Activated naive CD8-positive, alpha-beta T cell treated with anti-CD3 and anti-CD28 coated beads for 36 hours (primary cell): ENCODE measurements at regions not wholly inside any gene's neighbourhood (a gene's known extent, or its start where the extent isn't known, plus 50 kb on each side); places are given as distances from the start of the nearest gene placed in this dataset.
"Not testable (repeated sequence)": the region's sequence is repeated elsewhere in the genome, so short reads cannot be mapped to it uniquely, and the experiment has no call there.

Source experiments
- DNase-seq: peaks from one replicate; pipeline ENCODE4 v3.0.0; 2021
- H3K27ac Mint-ChIP-seq: one replicate; pipeline ENCODE4 v1.8.0; 2022; ENCODE audit warnings: mild to moderate bottlenecking, moderate library complexity, mixed read lengths
- H3K27me3 Mint-ChIP-seq: one replicate; pipeline ENCODE4 v1.8.0; 2022; ENCODE audit warnings: mild to moderate bottlenecking, mixed read lengths
- H3K36me3 Mint-ChIP-seq: one replicate; pipeline ENCODE4 v1.8.0; 2021; ENCODE audit warnings: mild to moderate bottlenecking, mixed read lengths
- H3K4me1 Mint-ChIP-seq: one replicate; pipeline ENCODE4 v1.8.0; 2021; ENCODE audit warnings: mixed read lengths
- H3K4me3 Mint-ChIP-seq: one replicate; pipeline ENCODE4 v1.8.0; 2022; ENCODE audit warnings: mild to moderate bottlenecking, moderate library complexity, mixed read lengths
- H3K9me3 Mint-ChIP-seq: one replicate; pipeline ENCODE4 v1.8.0; 2022; ENCODE audit warnings: mixed read lengths

DNA sequence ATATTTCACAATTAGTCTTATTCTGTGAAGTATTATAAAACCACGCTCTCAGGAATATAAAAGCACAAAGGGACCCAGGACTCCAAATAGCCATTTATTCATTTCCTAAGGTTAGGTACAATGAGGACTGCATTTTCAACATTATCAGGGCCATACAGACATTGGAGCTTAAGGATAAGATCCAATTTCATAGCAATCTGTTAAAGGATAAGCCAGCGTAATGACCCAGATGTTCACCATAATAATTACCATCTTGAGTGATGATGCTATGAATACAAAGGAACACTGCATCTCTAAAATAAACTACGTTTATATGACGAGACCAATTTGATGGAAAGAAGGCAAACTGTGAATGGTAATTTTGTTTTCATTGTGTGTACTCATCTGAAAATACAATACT, 169.6 kb downstream of the USP22 start:
- not testable (repeated sequence) for H3K4me1 Mint-ChIP-seq, H3K9me3 Mint-ChIP-seq, H3K4me3 Mint-ChIP-seq, DNase-seq, H3K27ac Mint-ChIP-seq, H3K36me3 Mint-ChIP-seq
- peaks cover 14% of the 10 kb centered on the region for H3K27me3 Mint-ChIP-seq

DNA sequence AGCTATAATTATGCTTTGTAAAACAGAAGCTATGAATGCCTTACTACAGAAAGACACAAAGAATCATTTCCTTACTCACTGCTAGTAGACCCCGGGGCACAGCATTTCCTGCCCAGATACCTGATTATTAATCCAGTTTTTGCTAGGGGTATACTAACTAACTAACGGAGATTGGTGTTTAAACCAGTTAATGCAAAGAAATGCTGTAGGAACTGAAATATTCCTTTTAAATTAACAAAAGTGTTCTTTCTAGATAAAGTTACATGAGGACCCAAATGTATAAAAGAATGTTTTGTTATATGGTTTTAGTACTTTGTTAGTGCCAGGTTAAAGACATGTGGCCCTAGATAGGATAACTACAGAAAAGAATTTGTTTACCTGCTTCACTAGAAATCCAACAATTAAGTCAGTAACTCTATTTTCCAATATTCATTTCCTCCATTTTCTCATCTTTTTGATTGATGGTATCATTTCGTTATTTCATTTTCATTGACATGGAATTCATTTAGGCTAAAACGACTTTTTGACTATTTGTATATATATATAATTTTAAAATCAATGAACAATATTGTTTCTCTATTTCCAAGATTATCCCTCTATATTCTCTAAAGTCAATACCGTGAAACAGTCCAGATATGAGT, 169.0 kb downstream of the USP22 start:
- not testable (repeated sequence) for H3K36me3 Mint-ChIP-seq, H3K4me1 Mint-ChIP-seq, H3K4me3 Mint-ChIP-seq, DNase-seq, H3K9me3 Mint-ChIP-seq, H3K27ac Mint-ChIP-seq
- H3K27me3 Mint-ChIP-seq = peaks cover 16% of the 10 kb centered on the region

DNA sequence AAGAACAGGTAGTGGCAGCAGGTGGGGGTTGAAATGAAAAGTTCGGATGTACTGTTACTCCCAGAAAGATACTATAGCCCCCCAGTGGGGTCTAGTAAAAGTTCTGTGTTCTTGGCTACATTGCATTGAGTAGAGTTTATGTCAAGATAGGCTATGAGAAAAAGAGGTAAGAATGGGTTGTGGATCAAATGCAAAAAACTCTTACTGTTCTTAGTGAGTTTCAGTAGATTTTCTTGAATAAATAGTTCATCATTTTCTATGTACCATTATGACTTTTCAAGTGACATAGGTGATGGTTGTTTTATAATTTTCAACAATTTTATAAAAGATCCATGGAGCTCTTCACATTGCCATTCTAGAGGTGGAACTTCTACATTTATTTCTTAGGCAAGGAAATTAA, 165.4 kb downstream of the USP22 start:
- peaks cover 24% of the 10 kb centered on the region for H3K27me3 Mint-ChIP-seq

DNA sequence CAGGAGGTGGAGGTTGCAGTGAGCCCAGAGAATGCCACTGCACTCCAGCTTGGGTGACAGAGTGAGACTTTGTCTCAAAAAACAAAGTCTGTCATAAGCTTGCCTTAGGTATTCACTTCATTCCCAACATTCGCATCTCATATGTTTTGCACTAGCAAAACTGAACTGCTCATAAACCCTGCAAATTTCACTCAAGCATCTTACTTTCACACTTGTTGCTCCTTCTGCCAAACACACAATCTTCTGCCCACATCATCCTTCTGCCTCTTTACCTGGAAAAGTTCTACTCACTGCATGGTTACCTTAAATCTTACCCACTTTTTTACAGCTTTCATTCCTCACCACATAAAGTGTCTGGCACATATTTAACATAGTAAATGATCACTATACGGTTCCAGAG, 152.5 kb downstream of the USP22 start:
- no peak overlapping the region for H3K27ac Mint-ChIP-seq
- H3K4me3 Mint-ChIP-seq = no peak overlapping the region
- H3K4me1 Mint-ChIP-seq = no peaks in the 10 kb centered on the region
- H3K27me3 Mint-ChIP-seq = peaks cover 3% of the 10 kb centered on the region
- no peak for DNase-seq
- H3K9me3 Mint-ChIP-seq = no peaks in the 10 kb centered on the region
- H3K36me3 Mint-ChIP-seq = no peaks in the 10 kb centered on the region

More for the DNA sequence above, 165.4 kb downstream of the USP22 start:
- not testable (repeated sequence) for DNase-seq, H3K4me3 Mint-ChIP-seq, H3K9me3 Mint-ChIP-seq, H3K36me3 Mint-ChIP-seq, H3K27ac Mint-ChIP-seq, H3K4me1 Mint-ChIP-seq

DNA sequence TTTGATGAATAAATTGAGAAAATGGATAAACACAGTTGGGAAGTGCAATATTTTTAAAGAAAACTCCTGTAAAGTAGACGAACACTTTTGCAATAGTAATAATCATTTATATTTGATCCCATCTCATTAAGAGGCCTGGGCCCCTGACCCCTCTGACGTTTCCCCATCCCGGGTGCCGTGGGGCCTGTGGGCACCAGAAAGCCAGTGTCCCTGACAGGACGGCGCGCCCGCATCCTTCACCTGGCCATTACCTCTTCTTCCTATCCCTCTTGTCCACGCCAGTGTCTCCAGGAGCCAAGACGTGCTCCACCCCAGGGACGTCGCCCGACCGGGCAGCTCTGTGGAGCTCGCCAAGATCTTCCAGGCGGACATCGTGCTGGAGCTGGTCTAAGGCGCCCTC, 147.4 kb downstream of the USP22 start:
- H3K4me3 Mint-ChIP-seq = peak overlapping the region; percentile 59
- not testable (repeated sequence) for H3K27me3 Mint-ChIP-seq, H3K9me3 Mint-ChIP-seq, H3K27ac Mint-ChIP-seq, DNase-seq, H3K36me3 Mint-ChIP-seq, H3K4me1 Mint-ChIP-seq

DNA sequence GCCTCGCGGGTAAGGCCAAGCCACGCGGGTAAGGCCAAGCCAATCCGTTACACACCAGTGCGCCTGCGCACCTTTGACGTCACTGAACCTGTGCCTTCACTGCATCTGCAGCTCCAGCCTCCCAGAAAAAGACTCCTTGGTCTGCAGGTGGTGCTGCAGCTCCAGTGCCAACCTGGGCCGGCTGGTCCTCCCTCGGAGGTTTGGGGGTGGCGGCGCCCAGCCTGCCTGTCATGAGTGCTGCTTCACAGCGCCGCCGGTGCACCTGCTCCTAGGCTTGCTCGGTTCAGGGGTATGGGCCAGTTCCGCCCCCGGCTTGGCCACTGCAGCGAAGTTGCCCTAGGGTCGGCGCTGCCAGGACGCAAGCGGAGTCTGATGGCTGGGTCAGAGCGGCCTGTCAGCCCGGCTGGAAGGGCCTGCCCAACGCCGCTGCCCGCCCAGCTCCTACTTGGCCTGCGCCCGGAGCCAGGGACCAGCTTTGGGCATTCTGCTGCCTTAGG, 146.6 kb downstream of the USP22 start:
- Mint-ChIP-seq H3K4me1 (no peaks in the 10 kb centered on the region), H3K36me3 (no peaks in the 10 kb centered on the region), H3K4me3 (peak overlapping the region; percentile 59), H3K27ac (no peak overlapping the region), H3K27me3 (peaks cover 7% of the 10 kb centered on the region), H3K9me3 (no peaks in the 10 kb centered on the region)
- DNase-seq = peak; percentile 46

DNA sequence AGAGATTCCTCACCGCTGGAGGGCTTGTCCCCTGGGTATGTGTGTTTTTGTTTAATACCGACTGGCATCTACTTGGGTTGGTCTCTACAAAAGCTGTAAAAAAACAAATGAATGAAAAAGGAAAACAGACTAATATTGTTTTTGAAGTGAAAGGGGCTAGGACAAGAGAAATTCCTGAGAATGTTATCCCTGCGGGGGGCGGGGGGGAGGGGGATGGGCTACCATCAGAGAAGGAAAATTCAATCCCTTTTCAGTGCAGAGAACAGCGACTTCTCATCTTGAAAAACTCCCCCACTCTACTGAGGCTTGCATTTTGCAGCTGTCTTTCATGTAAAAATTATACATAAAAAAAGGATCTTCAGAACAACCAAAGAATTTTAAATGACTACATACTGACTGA, 144.1 kb downstream of the USP22 start:
- H3K27me3 Mint-ChIP-seq = peaks cover 27% of the 10 kb centered on the region
- H3K4me1 Mint-ChIP-seq, H3K9me3 Mint-ChIP-seq, DNase-seq, H3K27ac Mint-ChIP-seq, H3K4me3 Mint-ChIP-seq, H3K36me3 Mint-ChIP-seq: not testable (repeated sequence)

DNA sequence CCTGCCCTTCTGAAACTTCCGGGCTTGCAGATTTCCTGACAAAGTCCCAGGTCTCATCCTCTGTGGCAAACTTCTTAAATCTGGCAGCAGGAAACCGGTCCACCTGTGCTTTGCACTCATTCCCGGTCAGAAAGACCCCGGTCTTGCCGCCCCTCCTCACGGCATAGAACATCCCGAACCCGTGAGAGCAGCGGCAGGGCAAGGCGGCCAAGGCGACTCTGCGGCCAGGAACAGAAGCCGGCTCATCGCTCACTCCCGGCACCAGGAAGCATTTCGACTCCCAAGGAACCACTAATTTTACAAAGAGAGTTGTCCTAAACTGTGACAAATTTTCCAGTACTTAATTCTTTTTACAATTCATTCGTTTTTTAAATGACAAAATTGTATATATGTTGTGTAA, 140.3 kb downstream of the USP22 start:
- H3K36me3 Mint-ChIP-seq, H3K4me1 Mint-ChIP-seq, DNase-seq, H3K27ac Mint-ChIP-seq, H3K4me3 Mint-ChIP-seq, H3K9me3 Mint-ChIP-seq: not testable (repeated sequence)
- peaks cover 31% of the 10 kb centered on the region for H3K27me3 Mint-ChIP-seq

DNA sequence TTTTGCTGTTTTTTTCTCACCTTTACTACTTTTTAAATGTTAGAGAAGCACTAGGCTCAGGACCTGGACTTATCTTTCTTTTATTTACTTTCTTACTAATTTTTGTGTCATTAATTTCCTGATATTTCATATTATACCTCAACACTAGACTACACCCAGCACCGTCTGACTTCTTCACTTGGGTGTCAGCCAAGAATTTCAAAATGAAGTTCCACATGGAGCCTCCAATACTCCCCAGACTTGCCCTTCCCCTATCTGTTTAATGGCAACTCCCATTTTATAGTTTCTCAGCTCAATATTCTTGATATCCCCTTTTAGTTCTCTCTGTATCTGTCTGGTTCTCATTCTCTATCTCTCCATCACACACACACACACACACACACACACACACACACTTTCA, 139.3 kb downstream of the USP22 start:
- peaks cover 31% of the 10 kb centered on the region for H3K27me3 Mint-ChIP-seq

DNA sequence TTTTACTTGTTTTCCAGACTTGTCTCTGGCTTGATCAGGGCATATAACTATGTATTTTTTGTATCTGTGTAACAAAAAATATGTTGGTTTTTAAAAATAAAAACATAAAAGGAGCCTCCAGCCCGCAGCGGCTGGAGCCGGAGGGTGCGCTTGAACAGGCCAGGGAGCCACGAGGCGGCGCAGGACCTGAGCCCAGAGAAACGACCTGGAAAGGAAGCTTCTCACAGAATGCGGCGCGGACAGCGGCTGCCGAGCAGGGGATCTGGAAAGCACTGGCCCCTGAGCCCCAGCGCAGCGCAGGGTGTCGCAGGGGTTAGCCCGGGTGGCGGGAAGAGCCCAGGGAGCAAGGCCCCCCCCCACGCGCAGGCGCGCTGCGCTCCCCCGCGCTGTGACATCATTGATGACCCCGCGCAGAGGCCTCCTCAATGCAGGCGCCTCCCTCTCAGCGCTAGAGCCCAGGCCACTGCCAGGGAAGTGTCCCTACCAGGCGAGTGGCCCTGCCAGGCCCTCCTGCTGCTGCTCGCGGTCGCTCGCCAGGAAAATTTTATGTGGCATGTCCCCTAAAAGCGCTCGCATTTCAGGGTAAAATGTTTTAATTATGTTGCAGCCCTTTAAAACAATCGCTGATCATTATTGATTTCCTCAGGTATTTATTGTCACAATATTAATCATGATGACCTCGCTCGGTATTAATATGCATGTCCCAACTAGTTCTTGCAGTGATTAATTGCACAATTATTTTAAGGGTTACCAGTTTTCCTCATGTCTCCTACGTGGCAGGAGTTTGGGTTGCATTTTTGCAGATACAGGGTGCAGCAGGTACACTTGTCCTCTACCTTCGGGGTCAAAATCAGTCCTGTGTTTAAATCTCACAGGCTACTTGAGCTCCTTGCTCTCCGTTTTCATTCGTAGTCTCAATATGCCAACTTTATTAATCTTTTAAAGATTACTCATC, 134.2 kb downstream of the USP22 start:
- Mint-ChIP-seq H3K36me3 (no peaks in the 10 kb centered on the region), H3K9me3 (no peaks in the 10 kb centered on the region), H3K27me3 (peaks cover 13% of the 10 kb centered on the region), H3K4me1 (peaks cover 6% of the 10 kb centered on the region), H3K4me3 (peak overlapping the region; percentile 73), H3K27ac (peak overlapping the region; percentile 75)
- DNase-seq = peak; percentile 86

More for the DNA sequence above, 139.3 kb downstream of the USP22 start:
- not testable (repeated sequence) for H3K4me1 Mint-ChIP-seq, H3K9me3 Mint-ChIP-seq, H3K4me3 Mint-ChIP-seq, DNase-seq, H3K36me3 Mint-ChIP-seq, H3K27ac Mint-ChIP-seq

DNA sequence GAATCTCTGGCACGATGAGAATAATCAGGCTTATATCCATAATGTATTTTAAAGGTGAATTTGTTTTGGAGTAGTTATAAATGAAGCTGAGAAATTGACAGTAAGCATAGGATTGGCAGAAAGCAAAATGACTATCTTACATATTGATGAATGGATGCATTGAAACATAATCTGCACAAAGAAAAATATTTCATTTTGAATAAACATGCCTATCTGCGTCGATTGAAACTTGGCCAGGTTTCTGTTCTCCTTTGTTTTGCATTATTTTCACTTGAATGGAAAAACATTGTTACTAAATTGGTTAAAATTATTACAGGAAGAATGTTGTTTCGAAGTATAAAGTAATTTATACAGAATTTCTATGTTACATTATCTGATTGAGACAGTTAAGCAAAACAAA, 128.2 kb downstream of the USP22 start:
- DNase-seq = no peak
- Mint-ChIP-seq H3K4me3 (no peak overlapping the region), H3K27ac (no peak overlapping the region)

DNA sequence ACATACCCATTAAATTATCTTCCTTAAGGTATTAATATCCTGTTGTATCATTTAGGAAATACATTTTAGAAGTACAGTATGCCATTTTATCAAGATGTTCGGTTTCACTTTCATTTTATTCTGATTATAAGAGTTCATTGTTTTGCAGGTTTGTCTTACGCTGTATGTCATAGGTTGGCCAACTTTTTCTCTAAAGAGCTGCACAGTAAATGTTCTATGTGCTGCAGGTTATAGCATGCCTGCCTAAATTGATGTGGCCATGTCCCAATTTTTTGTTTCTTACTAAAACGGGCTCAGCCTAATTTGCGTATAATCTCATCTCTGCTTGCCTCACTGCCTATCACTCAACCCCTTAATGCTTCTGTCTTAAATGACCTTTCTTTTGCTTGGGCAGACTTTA, 126.4 kb downstream of the USP22 start:
- Mint-ChIP-seq H3K4me3 (no peak overlapping the region), H3K36me3 (no peaks in the 10 kb centered on the region), H3K9me3 (no peaks in the 10 kb centered on the region), H3K27ac (no peak overlapping the region), H3K4me1 (peaks cover 6% of the 10 kb centered on the region), H3K27me3 (peaks cover 19% of the 10 kb centered on the region)
- no peak for DNase-seq

More for the DNA sequence above, 128.2 kb downstream of the USP22 start:
- H3K9me3 Mint-ChIP-seq = no peaks in the 10 kb centered on the region
- peaks cover 16% of the 10 kb centered on the region for H3K27me3 Mint-ChIP-seq
- H3K4me1 Mint-ChIP-seq = peaks cover 6% of the 10 kb centered on the region
- no peaks in the 10 kb centered on the region for H3K36me3 Mint-ChIP-seq

DNA sequence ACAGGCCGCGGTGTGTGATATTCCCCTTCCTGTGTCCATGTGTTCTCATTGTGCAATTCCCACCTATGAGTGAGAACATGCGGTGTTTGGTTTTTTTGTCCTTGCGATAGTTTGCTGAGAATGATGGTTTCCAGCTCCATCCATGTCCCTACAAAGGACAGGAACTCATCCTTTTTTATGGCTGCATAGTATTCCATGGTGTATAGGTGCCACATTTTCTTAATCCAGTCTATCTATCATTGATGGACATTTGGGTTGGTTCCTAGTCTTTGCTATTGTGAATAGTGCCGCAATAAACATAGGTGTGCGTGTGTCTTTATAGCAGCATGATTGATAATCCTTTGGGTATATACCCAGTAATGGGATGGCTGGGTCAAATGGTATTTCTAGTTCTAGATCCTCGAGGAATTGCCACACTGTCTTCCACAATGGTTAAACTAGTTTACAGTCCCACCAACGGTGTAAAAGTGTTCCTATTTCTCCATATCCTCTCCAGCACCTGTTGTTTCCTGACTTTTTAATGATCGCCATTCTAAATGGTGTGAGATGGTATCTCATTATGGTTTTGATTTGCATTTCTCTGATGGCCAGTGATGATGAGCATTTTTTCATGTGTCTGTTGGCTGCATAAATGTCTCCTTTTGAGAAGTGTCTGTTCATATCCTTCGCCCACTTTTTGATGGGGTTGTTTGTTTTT, 125.1 kb downstream of the USP22 start:
- not testable (repeated sequence) for H3K36me3 Mint-ChIP-seq, H3K27ac Mint-ChIP-seq, H3K4me3 Mint-ChIP-seq, DNase-seq, H3K4me1 Mint-ChIP-seq, H3K9me3 Mint-ChIP-seq
- H3K27me3 Mint-ChIP-seq = peaks cover 19% of the 10 kb centered on the region

DNA sequence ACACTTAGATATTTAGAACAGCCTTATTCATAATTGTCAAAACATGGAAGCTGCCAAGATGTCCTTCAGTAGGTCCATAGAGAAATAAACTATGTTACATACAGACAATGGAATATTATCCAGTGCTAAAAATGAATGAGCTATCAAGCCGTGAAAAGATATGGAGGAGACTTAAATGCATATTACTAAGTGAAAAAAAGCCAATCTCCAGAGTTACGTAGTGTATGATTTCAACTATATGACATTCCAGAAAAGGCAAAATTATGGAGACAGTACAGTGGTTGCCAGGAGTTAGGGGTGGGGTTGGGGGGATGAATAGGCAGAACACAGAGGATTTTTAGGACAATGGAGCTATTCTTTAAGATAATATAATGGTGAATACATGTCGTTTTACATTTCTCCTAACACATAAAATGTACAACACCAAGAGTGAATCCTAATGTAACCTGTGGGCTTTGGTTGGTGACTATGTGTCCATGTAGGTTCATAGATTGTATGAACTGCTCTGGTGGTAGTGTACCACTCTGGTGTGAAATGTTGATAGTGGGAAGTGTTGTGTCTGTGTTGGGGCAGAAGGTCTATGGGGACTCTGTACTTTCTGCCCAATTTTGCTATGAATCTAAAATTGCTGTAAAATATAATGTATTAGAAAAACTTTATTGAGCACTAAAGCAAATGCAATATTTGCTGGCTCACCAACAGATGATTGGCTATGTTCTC, 122.6 kb downstream of the USP22 start:
- no peaks in the 10 kb centered on the region for H3K36me3 Mint-ChIP-seq
- H3K4me1 Mint-ChIP-seq = peaks cover 6% of the 10 kb centered on the region
- H3K9me3 Mint-ChIP-seq = no peaks in the 10 kb centered on the region
- H3K27me3 Mint-ChIP-seq = peaks cover 19% of the 10 kb centered on the region
- H3K4me3 Mint-ChIP-seq = no peak overlapping the region
- no peak for DNase-seq
- no peak overlapping the region for H3K27ac Mint-ChIP-seq

DNA sequence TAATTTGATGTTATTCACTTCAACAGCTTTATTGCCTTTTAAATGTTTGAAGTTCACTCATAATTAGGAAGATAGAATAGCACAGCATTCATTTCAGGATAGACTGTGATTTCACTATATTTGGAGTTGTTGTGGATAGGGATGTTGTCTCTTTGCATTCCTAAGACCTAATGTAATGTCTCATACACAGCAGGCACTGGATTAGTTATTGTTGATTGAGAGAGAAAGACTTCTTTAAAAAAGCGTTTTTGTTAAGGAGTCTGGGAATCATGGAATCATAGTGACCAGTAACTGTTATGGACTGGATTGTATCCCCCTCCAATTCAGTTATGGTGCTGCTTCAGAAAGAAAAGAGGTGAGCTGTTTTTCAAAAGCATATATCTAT, 122.0 kb downstream of the USP22 start:
- Mint-ChIP-seq H3K4me1 (peaks cover 6% of the 10 kb centered on the region), H3K4me3 (no peak overlapping the region), H3K9me3 (no peaks in the 10 kb centered on the region), H3K27ac (no peak overlapping the region), H3K27me3 (peaks cover 19% of the 10 kb centered on the region), H3K36me3 (no peaks in the 10 kb centered on the region)
- DNase-seq = no peak
